Heart left ventricle (tissue), 16 donors: ENCODE measurements at regions not wholly inside any gene's neighbourhood (a gene's known extent, or its start where the extent isn't known, plus 50 kb on each side); places are given as distances from the start of the nearest gene placed in this dataset.

Experiments
- ATAC-seq, 4 donors: fragments of 200-7000 bp; cut with Tn5 transposase; one replicate each; pipeline ENCODE4 v1.9.1; 2020 to 2022; ENCODE audit warnings: moderate library complexity in 4 of 4, mild to moderate bottlenecking in 3 of 4, moderate number of reproducible peaks in 1 of 4
- DNase-seq, 5 donors: peaks; one replicate each; pipeline ENCODE4 v3.0.0-alpha.2; 2020
- H3K27ac ChIP-seq, 12 donors: fragments of 200-600 bp; sonication (generic) in 4 of 12; one replicate each; pipeline versions ENCODE4 v1.5.0 to v1.8.0; 2016 to 2022; ENCODE audit warnings: mild to moderate bottlenecking in 2 of 12
- H3K27me3 ChIP-seq, 9 donors: fragments of 200-600 bp; sonication (generic) in 2 of 9; one replicate each; pipeline versions ENCODE4 v1.5.1 to v1.8.0; 2016 to 2022; ENCODE audit warnings: mild to moderate bottlenecking in 3 of 9
- H3K36me3 ChIP-seq, 9 donors: fragments of 200-600 bp; sonication (generic) in 2 of 9; one replicate each; pipeline versions ENCODE4 v1.5.0 to v1.8.0; 2018 to 2022; ENCODE audit warnings: mild to moderate bottlenecking in 2 of 9
- H3K4me1 ChIP-seq, 12 donors: fragments of 200-600 bp; sonication (generic) in 4 of 12; one replicate each; pipeline versions ENCODE4 v1.5.0 to v1.8.0; 2016 to 2022; ENCODE audit warnings: mild to moderate bottlenecking in 3 of 12
- H3K4me3 ChIP-seq, 12 donors: fragments of 200-600 bp; sonication (generic) in 4 of 12; one replicate each; pipeline versions ENCODE4 v1.5.0 to v1.8.0; 2017 to 2022; ENCODE audit warnings: mild to moderate bottlenecking in 9 of 12, moderate library complexity in 4 of 12
- H3K9me3 ChIP-seq, 12 donors: fragments of 200-600 bp; sonication (generic) in 4 of 12; one replicate each; pipeline versions ENCODE4 v1.5.0 to v1.8.0; 2016 to 2022; ENCODE audit warnings: mild to moderate bottlenecking in 1 of 12
- POLR2A ChIP-seq, 2 donors: fragments of 450-650 bp; IDR thresholded peaks; one replicate each; pipeline ENCODE4 v1.6.1; 2017; ENCODE audit warnings: antibody characterized with exemption in 2 of 2, mild to moderate bottlenecking in 2 of 2, moderate library complexity in 2 of 2
- WGBS, 4 donors: extraction: QIAGEN DNeasy Blood & Tissue Kit in 2 of 4; methylation state at CpG; one replicate each; pipeline versions ENCODE4 v1.1.5 to v1.1.7; 2013 to 2018; 5-methylcytosine and 5-hydroxymethylcytosine counted together
- intact Hi-C, 10 donors: fragments of 100-400 bp; cut with DNase I; formaldehyde crosslinking; loops; one replicate each; pipeline versions ENCODE4 v1.11.1 to v1.14.2; 2022
- TF ChIP-seq, protein P1 (sequence below), 12 donors: fragments of 200-600 bp; sonication (generic) in 4 of 12; IDR thresholded peaks; one replicate each; pipeline versions ENCODE4 v1.5.0 to v1.8.0; 2018 to 2022; ENCODE audit warnings: antibody characterized with exemption in 12 of 12, mild to moderate bottlenecking in 5 of 12
- donor health status: ischemic (EF 13 %, LVEDD 7.1; RV severe dilation, severe dysfunction).
- donor health status: healthy with polysubstance abuse.
- donor health status: DM: no; HTN: yes; CAD: no.
- donor health status: DM: no; HTN: no; CAD: no.
- donor health status: ischemic (EF 25% LVEDD 6.9; RV normal size, moderate dysfunction).
- donor health status: ischemic (EF 25% LVEDD 5.7; RV mildly dilated, moderate dysfunction).
- donor health status: healthy.
- donor health status: DM: yes; HTN: yes; CAD: no.
- donor health status: ischemic (EF 35%, LVEDD 5.7; RV mildly dilated, moderate dysfunction).
- donor health status: nonischemic (EF 11% LVEDD 7.7; RV severe dilation, severe dysfunction).
- donor health status: DM: yes; HTN: yes; CAD: no.
- donor health status: PGD.
- donor health status: ischemic (EF 29% LVEDD 5.4; RV normal size, mild dysfunction).
- donor health status: nonischemic (EF 23%, LVEDD 6.1; RV moderate dilation, normal function).

DNA sequence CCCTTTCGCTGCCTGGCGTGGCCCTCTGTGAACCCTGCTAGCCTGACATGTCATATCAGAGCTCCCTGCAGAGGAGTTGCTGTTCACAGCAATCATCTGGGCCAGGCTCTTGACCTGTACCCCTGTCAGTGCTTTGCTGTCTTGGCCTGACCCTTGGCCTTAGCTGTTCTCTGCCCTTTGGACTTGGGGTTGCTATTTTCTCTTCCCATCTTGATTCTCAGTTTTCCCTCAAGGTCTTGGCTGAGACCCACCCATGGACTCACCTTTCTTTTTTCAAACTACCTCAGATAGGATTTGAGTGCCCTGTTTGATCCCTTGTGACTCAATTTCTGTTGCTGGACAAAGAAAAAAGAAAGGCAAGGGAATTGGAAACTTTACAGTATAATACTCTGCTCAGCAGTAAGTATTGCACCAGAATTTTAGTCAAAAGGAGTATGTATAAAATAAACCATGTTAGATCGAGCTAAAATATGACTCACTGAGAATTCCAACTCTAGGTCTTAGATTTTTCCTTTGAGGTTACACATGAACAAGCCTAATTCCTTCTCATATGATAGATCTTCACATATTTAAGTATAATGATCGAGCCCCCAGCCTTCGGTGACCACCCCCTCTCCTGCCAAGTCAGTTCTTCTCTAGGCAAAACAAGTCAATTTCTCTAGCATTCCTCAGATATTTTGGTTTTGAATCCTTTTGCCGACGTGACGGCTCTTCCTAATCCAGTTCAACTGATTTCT lies 110.5 kb downstream of the NGF start:
- 83 to 89% (median 87%) methylated on average over 8 of the region's 8 CpGs for WGBS, 4 donors

DNA sequence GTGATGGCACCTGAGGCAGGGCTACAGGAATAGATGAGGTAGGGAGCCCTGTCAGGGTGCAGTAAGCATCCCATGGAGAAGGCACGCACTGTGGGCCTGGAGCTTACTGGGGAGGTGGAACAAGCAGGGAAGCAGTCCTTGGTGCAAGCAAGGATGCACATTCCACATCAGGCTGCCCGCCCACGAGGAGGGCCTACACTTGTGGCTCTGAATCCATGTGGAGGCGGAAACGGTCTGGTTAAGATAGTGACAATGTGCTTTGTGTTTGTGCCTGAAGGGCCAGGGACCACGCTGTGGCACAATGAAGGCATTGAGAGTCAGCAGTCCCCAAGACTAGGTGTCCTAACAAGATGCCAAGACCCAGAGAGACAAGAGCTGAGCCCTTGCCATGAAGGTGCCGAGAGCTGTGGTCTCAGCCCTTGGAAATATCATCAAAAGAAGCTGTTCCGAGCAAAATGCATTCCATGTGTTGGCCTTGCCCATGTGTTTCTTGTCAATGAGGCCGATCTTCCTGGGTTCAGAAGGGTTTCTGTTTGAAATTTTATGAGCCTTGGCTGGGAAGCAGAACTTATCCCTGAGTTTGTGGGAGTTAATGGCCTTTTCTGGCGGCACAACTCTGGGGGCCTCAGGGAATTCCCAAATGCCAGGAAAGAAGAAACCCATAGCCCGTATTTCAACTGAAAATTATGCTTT lies 111.9 kb downstream of the NGF start:
- DNase-seq: no peak
- H3K27ac ChIP-seq: no peak overlapping the region
- H3K4me1 ChIP-seq: no peaks in the 10 kb centered on the region
- no peaks in the 10 kb centered on the region for H3K36me3 ChIP-seq
- no peaks in the 10 kb centered on the region for H3K9me3 ChIP-seq
- H3K27me3 ChIP-seq: no peaks in the 10 kb centered on the region
- ATAC-seq: no peak
- H3K4me3 ChIP-seq: no peak overlapping the region
- 82 to 90% (median 86%) methylated on average over 10 to 11 of the region's 11 CpGs for WGBS, 4 donors
- intact Hi-C loops: no loop called here
- no peak for TF ChIP-seq POLR2A (IDR thresholded peaks at IDR 0.05)
- TF ChIP-seq, protein P1, sequence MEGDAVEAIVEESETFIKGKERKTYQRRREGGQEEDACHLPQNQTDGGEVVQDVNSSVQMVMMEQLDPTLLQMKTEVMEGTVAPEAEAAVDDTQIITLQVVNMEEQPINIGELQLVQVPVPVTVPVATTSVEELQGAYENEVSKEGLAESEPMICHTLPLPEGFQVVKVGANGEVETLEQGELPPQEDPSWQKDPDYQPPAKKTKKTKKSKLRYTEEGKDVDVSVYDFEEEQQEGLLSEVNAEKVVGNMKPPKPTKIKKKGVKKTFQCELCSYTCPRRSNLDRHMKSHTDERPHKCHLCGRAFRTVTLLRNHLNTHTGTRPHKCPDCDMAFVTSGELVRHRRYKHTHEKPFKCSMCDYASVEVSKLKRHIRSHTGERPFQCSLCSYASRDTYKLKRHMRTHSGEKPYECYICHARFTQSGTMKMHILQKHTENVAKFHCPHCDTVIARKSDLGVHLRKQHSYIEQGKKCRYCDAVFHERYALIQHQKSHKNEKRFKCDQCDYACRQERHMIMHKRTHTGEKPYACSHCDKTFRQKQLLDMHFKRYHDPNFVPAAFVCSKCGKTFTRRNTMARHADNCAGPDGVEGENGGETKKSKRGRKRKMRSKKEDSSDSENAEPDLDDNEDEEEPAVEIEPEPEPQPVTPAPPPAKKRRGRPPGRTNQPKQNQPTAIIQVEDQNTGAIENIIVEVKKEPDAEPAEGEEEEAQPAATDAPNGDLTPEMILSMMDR (IDR thresholded peaks at IDR 0.05): no peak

More for the DNA sequence above, 110.5 kb downstream of the NGF start:
- no peak overlapping the region for H3K27ac ChIP-seq
- intact Hi-C loops: no loop called here
- no peaks in the 10 kb centered on the region for H3K36me3 ChIP-seq
- no peak for ATAC-seq
- no peaks in the 10 kb centered on the region for H3K4me1 ChIP-seq
- no peak overlapping the region for H3K4me3 ChIP-seq
- H3K27me3 ChIP-seq: no peaks in the 10 kb centered on the region
- DNase-seq: no peak
- TF ChIP-seq, protein P1 (IDR thresholded peaks at IDR 0.05): no peak
- no peak for TF ChIP-seq POLR2A (IDR thresholded peaks at IDR 0.05)
- no peaks in the 10 kb centered on the region for H3K9me3 ChIP-seq

DNA sequence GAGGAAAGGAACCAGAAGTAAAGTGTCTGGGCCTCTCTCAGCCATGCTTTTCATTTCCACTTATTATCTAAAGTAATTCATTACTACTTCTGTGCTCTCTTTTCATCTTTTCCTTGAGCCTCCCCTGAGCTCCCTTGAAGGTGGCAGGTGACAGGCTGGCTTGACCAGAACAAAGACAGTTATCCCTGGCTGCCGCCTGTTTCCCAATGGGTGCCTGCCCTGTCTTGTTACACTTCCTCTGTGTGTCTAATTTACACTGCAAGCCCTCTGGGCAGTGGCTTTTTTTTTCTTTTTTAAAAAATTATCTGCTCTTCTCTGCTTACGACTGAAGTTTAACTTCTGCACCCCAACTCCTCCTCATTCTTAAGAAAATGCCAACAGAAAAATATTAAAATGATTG lies 113.4 kb downstream of the NGF start:
- H3K4me3 ChIP-seq: no peak overlapping the region
- DNase-seq: no peak
- no peak for ATAC-seq
- no peak for TF ChIP-seq POLR2A (IDR thresholded peaks at IDR 0.05)
- TF ChIP-seq, protein P1 (IDR thresholded peaks at IDR 0.05): no peak
- H3K27ac ChIP-seq: no peak overlapping the region
- H3K36me3 ChIP-seq: no peaks in the 10 kb centered on the region
- WGBS, 4 donors: 85 to 90% (median 89%) methylated on average over 2 of the region's 2 CpGs
- intact Hi-C loops: loop anchor here in 1 of 10 donors (5.0 kb wide), 1 partner anchor 43 kb away; no protein-coding TSS in a partner anchor
- H3K4me1 ChIP-seq: peaks cover 0 to 9% (median 0%) of the 10 kb centered on the region in 12 donors
- H3K9me3 ChIP-seq: no peaks in the 10 kb centered on the region
- H3K27me3 ChIP-seq: no peaks in the 10 kb centered on the region

DNA sequence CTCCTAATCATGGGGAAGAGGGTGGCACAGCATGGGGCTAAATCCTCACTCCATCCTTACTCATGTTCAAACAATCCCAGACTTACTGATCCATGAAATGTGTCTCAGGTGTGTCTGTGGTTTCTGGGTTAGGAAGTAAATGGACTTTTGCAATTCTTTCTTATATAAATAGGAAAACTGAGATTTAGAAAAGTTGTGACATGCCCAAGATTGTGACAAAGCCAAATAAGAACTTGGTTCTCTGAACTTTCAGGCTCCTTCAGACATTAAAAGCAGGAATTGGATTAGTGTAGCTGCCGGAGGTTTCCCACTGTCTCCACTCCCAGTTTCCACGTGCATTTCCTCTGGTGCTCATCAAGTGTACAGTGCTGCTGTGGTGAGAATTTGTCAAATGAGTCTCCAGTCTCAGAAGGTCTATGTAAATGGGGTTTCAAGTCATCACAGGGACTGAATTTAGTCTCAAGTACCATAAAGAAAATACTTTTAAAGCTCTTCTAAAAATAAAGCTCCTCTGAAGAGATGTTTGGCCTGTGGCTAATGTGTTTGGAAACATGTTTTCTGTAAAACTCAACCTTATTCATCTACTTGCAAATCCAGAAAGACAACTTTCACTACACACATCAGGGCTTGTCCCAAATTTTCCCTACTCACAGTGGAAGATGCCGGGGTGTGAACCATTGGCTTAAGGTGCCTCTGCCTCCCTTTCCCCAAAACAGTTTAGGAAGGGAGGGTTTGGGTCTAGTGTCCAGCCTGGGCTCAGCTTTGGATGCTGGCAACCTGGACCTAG lies 115.2 kb downstream of the NGF start:
- no peak for DNase-seq
- intact Hi-C loops: loop anchor here in 1 of 10 donors (5.0 kb wide), 1 partner anchor 44 kb away; no protein-coding TSS in a partner anchor
- no peak overlapping the region for H3K27ac ChIP-seq
- H3K4me1 ChIP-seq: peaks cover 0 to 21% (median 0%) of the 10 kb centered on the region in 12 donors
- H3K9me3 ChIP-seq: no peaks in the 10 kb centered on the region
- TF ChIP-seq, protein P1 (IDR thresholded peaks at IDR 0.05): no peak
- TF ChIP-seq POLR2A (IDR thresholded peaks at IDR 0.05): no peak
- no peaks in the 10 kb centered on the region for H3K27me3 ChIP-seq
- H3K4me3 ChIP-seq: no peak overlapping the region
- no peak for ATAC-seq
- 82 to 84% (median 83%) methylated on average over 3 of the region's 3 CpGs for WGBS, 4 donors
- H3K36me3 ChIP-seq: no peaks in the 10 kb centered on the region
